ENCODE measurements at regions not wholly inside any gene's neighbourhood (a gene's known extent, or its start where the extent isn't known, plus 50 kb on each side); places are given as distances from the start of the nearest gene placed in this dataset.

GRCh38 chr9:119003882-119004617 lies 365.2 kb downstream of the BRINP1 start:
- peaks cover 0 to 2% (median 0%) of the 10 kb centered on the region in 12 donors for H3K9me3 ChIP-seq
- 28 to 37% (median 33%) methylated on average over 2 of the region's 2 CpGs for WGBS, 4 donors
- no peak overlapping the region for H3K4me3 ChIP-seq
- DNase-seq (no peak), ATAC-seq (peak; percentile 19 to 46 (median 40))
- H3K27me3 ChIP-seq = no peaks in the 10 kb centered on the region
- H3K27ac ChIP-seq = peak overlapping the region; percentile 47 to 88 (median 72)
- no peaks in the 10 kb centered on the region for H3K36me3 ChIP-seq
- no peak for TF ChIP-seq CTCF (IDR thresholded peaks at IDR 0.05)
- TF ChIP-seq POLR2A (IDR thresholded peaks at IDR 0.05) = no peak
- intact Hi-C loops (cut with DNase I) = loop anchor here in 1 of 10 donors (2.0 kb wide), 1 partner anchor 23 kb away; no protein-coding TSS in a partner anchor
- H3K4me1 ChIP-seq = peaks cover 0 to 25% (median 12%) of the 10 kb centered on the region in 12 donors

- Histone ChIP-seq H3K27ac (peak overlapping the region; percentile 47 to 88 (median 72)), H3K4me1 (peaks cover 0 to 25% (median 12%) of the 10 kb centered on the region in 12 donors), H3K36me3 (no peaks in the 10 kb centered on the region), H3K4me3 (no peak overlapping the region), H3K27me3 (no peaks in the 10 kb centered on the region), H3K9me3 (peaks cover 0 to 2% (median 0%) of the 10 kb centered on the region in 12 donors)
- peak; percentile 53 to 86 (median 84) for DNase-seq
- ATAC-seq = peak; percentile 92 to 95 (median 94)
- WGBS, 4 donors = 21 to 34% (median 27%) methylated on average over 2 of the region's 2 CpGs
- intact Hi-C loops (cut with DNase I) = loop anchor here in 1 of 10 donors (2.0 kb wide), 1 partner anchor 22 kb away; no protein-coding TSS in a partner anchor
- TF ChIP-seq CTCF (IDR thresholded peaks at IDR 0.05) (no peak), POLR2A (IDR thresholded peaks at IDR 0.05) (no peak)
These were observed 364.6 kb downstream of the BRINP1 start for GRCh38 chr9:119004618-119004990.

- Histone ChIP-seq H3K27me3 (no peaks in the 10 kb centered on the region), H3K27ac (peak overlapping the region; percentile 43 to 88 (median 72)), H3K4me1 (peaks cover 0 to 25% (median 12%) of the 10 kb centered on the region in 12 donors), H3K9me3 (peaks cover 0 to 2% (median 0%) of the 10 kb centered on the region in 12 donors), H3K36me3 (no peaks in the 10 kb centered on the region), H3K4me3 (no peak overlapping the region)
- intact Hi-C loops (cut with DNase I) = loop anchor here in 1 of 10 donors (2.0 kb wide), 1 partner anchor 22 kb away; no protein-coding TSS in a partner anchor
- TF ChIP-seq CTCF (IDR thresholded peaks at IDR 0.05) = no peak
- TF ChIP-seq POLR2A (IDR thresholded peaks at IDR 0.05) = no peak
- ATAC-seq (peak; percentile 27 to 50 (median 42)), DNase-seq (no peak)
- 41 to 68% (median 51%) methylated on average over 2 of the region's 2 CpGs for WGBS, 4 donors
These were observed 364.1 kb downstream of the BRINP1 start for GRCh38 chr9:119005162-119005561.

GRCh38 chr9:119009249-119009648 lies 360.0 kb downstream of the BRINP1 start:
- TF ChIP-seq POLR2A (IDR thresholded peaks at IDR 0.05) (no peak), CTCF (IDR thresholded peaks at IDR 0.05) (no peak)
- Histone ChIP-seq H3K27ac (no peak overlapping the region), H3K27me3 (no peaks in the 10 kb centered on the region), H3K4me3 (no peak overlapping the region), H3K36me3 (no peaks in the 10 kb centered on the region), H3K4me1 (peaks cover 0 to 13% (median 8%) of the 10 kb centered on the region in 12 donors), H3K9me3 (peaks cover 0 to 2% (median 0%) of the 10 kb centered on the region in 12 donors)
- DNase-seq (no peak), ATAC-seq (peak in 1 of 4 donors; percentile 21)
- WGBS, 4 donors = 30 to 35% (median 35%) methylated on average over 4 of the region's 4 CpGs
- intact Hi-C loops (cut with DNase I) = no loop called here
